ENCODE measurements at regions not wholly inside any gene's neighbourhood (a gene's known extent, or its start where the extent isn't known, plus 50 kb on each side); places are given as distances from the start of the nearest gene placed in this dataset.

DNA sequence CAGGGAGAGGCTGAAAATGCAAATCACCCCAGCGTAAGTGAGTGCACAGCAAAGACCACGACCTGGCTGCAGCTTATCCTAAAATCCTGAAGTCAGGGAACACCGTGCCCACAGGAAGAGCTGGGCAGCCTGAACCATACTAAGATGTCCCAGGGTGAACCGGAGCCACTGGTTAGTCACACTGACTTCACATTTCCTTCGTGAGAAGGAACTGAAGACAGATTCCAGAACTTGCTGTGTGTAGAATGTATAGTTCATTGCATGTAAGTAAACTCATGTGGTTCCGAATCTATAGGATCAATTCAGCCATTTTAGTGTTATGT is 84.6 kb upstream of the NDUFV2 start:
- TF ChIP-seq EP300 (IDR thresholded peaks at IDR 0.05) (no peak), POLR2A (IDR thresholded peaks at IDR 0.05; ENCODE audit: low read depth) (no peak)
- TF ChIP-seq, protein P1, sequence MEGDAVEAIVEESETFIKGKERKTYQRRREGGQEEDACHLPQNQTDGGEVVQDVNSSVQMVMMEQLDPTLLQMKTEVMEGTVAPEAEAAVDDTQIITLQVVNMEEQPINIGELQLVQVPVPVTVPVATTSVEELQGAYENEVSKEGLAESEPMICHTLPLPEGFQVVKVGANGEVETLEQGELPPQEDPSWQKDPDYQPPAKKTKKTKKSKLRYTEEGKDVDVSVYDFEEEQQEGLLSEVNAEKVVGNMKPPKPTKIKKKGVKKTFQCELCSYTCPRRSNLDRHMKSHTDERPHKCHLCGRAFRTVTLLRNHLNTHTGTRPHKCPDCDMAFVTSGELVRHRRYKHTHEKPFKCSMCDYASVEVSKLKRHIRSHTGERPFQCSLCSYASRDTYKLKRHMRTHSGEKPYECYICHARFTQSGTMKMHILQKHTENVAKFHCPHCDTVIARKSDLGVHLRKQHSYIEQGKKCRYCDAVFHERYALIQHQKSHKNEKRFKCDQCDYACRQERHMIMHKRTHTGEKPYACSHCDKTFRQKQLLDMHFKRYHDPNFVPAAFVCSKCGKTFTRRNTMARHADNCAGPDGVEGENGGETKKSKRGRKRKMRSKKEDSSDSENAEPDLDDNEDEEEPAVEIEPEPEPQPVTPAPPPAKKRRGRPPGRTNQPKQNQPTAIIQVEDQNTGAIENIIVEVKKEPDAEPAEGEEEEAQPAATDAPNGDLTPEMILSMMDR (IDR thresholded peaks at IDR 0.05) = no peak
